ENCODE measurements at regions not wholly inside any gene's neighbourhood (a gene's known extent, or its start where the extent isn't known, plus 50 kb on each side); places are given as distances from the start of the nearest gene placed in this dataset.

DNA sequence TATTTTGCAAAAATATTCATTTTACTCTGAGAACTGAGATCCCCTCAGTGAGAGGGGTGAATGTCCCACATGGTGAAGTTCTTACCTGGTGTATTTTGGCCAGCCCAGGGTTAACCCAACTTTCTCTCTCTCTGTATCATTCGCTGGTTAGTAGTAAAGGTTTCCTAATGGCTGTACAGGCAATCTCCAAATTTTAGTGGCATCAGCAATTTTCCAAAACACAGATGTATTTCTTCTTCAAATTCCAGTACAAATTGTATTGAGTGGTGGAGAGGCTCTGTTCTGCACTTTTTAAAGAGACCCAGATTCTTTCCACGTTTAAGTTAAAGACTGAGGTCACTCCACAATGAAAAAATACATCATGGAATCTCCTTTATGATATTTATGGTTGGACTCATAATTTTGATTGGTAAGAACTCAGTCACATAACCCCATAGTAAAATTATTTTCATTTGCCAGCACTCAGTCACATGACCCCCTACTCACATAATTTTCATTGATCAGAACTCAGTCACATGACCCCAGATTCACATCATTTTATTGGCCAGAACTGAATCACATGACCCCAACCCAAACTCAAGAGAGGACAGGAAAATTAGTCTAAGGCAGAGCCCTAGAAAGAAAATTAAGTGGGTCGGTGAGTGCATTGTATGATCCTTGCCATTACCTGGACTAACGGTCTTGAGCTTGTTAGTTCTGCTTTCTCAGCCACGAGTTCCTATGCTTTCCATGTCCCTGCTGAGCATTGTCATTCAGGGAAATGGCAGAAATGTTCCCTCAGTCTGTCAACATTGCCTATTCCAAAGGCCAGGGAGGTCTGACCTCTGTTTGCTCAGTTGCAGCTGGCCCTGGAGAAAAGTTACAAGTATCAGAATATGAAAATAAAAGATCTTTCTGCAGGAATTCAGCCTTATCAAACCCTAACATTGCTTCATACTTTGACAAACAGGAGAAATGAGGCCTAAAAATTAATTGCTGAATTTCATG, 1536.2 kb downstream of the AACS start:
- Histone ChIP-seq H2BK5ac (ENCODE audit: low read depth, low read length) (no peak overlapping the region), H3K23ac (ENCODE audit: insufficient read length) (no peak overlapping the region), H4K20me1 (replicated peaks in 1 of 2; ENCODE audit: control insufficient read depth in 1 of 2, insufficient read depth in 2 of 2, low read length in 2 of 2) (no peaks in the 10 kb centered on the region), H2AK5ac (ENCODE audit: low read depth, low read length) (no peak overlapping the region), H2BK12ac (ENCODE audit: low read depth, low read length) (no peak overlapping the region), H3K27ac (ENCODE audit: low read depth, low read length) (no peak overlapping the region), H2BK20ac (ENCODE audit: low read length) (no peak overlapping the region), H3K18ac (ENCODE audit: extremely low read depth, low read length) (no peak overlapping the region), H4K91ac (replicated peaks; ENCODE audit: insufficient read length, low read length) (no peak overlapping the region), H2AFZ (ENCODE audit: low read length) (peak overlapping the region; percentile 80; the same call in 1 of the 2 replicates), H4K5ac (ENCODE audit: insufficient read length, low read depth, low read length) (no peak overlapping the region), H3K14ac (ENCODE audit: insufficient read length) (no peak overlapping the region), H3K79me2 (ENCODE audit: control insufficient read depth in 1 of 2, insufficient read depth in 2 of 2, low read length in 2 of 2) (no peaks in the 10 kb centered on the region), H3K4ac (replicated peaks; ENCODE audit: insufficient read length, low read depth, low read length) (no peak overlapping the region), H3K4me1 (replicated peaks in 1 of 4; ENCODE audit: control insufficient read depth in 3 of 4, insufficient read depth in 4 of 4, low read length in 3 of 4) (no peaks in the 10 kb centered on the region), H3K4me2 (ENCODE audit: insufficient read depth in 1 of 2, low read depth in 2 of 2, low read length in 2 of 2) (no peak overlapping the region), H3K9me3 (ENCODE audit: insufficient read depth in 2 of 2, low read depth in 1 of 2, low read length in 1 of 2) (no peaks in the 10 kb centered on the region), H3K36me3 (ENCODE audit: control insufficient read depth in 2 of 4, insufficient read depth in 4 of 4, low read length in 3 of 4) (no peaks in the 10 kb centered on the region), H3K4me3 (ENCODE audit: extremely low read depth in 1 of 4, insufficient read depth in 2 of 4, low read depth in 3 of 4, low read length in 4 of 4) (no peak overlapping the region), H2BK120ac (replicated peaks; ENCODE audit: low read depth, low read length) (no peak overlapping the region), H2BK15ac (ENCODE audit: low read length) (no peak overlapping the region), H3K23me2 (ENCODE audit: low read depth, low read length) (no peaks in the 10 kb centered on the region), H3K79me1 (ENCODE audit: low read depth, low read length) (no peaks in the 10 kb centered on the region), H3K27me3 (replicated peaks in 1 of 4; ENCODE audit: control insufficient read depth in 3 of 4, extremely low read depth in 1 of 4, insufficient read depth in 3 of 4, low read length in 3 of 4) (no peaks in the 10 kb centered on the region), H4K8ac (ENCODE audit: extremely low read depth, insufficient read depth, low read length) (no peak overlapping the region), H3K56ac (replicated peaks; ENCODE audit: insufficient read length, low read depth, low read length) (no peak overlapping the region), H3K9ac (replicated peaks in 1 of 4; ENCODE audit: extremely low read depth in 1 of 4, low read depth in 3 of 4, low read length in 3 of 4) (no peak overlapping the region)
- ChIA-PET POLR2A (ENCODE audit: partially characterized antibody) (no interaction called here), CTCF (ENCODE audit: partially characterized antibody) (no interaction called here)
- no peak for FAIRE-seq
- DNase-seq (ENCODE audit: low read depth in 1 of 2, low spot score in 2 of 2): no peak
- WGBS, 2 experiments (ENCODE audit: extremely low coverage in 1 of 2, insufficient coverage in 1 of 2, insufficient read length in 1 of 2, insufficient replicate concordance in 2 of 2, low coverage in 1 of 2, low lambda C conversion rate in 2 of 2, missing lambda C conversion rate in 1 of 2): 88% methylated on average over 5 of the region's 5 CpGs; no CpG with 5 or more reads in 1 of the 2 experiments
- TF ChIP-seq NRF1 (IDR thresholded peaks at IDR 0.05; ENCODE audit: low read depth, low read length) (no peak), EP300 (IDR thresholded peaks at IDR 0.05; ENCODE audit: borderline replicate concordance in 1 of 2, low read depth in 2 of 2, low read length in 2 of 2) (no peak), BACH1 (IDR thresholded peaks at IDR 0.05; ENCODE audit: low read length) (no peak), ASH2L (IDR thresholded peaks at IDR 0.05; ENCODE audit: low read length) (no peak), HDAC2 (IDR thresholded peaks at IDR 0.05; ENCODE audit: borderline replicate concordance in 1 of 2, low read depth in 2 of 2, low read length in 2 of 2) (no peak), YY1 (IDR thresholded peaks at IDR 0.05; ENCODE audit: low read depth, low read length) (no peak), USF2 (IDR thresholded peaks at IDR 0.05; ENCODE audit: low read length) (peak; percentile 59)
